IMR-90 (cell line): ENCODE measurements at regions not wholly inside any gene's neighbourhood (a gene's known extent, or its start where the extent isn't known, plus 50 kb on each side); places are given as distances from the start of the nearest gene placed in this dataset.

Experiments used
- ATAC-seq: fragments of 200-7000 bp; cut with Tn5 transposase; 2 replicates; pipeline ENCODE4 v1.9.1; 2020; ENCODE audit warnings: low read depth, mild to moderate bottlenecking, moderate library complexity
- BruUV-seq: library from RNA; stranded (reverse); fragments of 400-500 nt; replicated peaks from 2 replicates; lab custom pipeline; 2021; lab: Mats Ljungman, UMichigan
- CTCF ChIA-PET: fragments of 300-600 bp; formaldehyde crosslinking; extraction: SDS; loops from one replicate; lab custom pipeline; 2021; ENCODE audit warnings: antibody characterized with exemption; lab: Yijun Ruan, JAX
- POLR2A ChIA-PET: fragments of 300-600 bp; sonication (Branson Sonifier 250); formaldehyde crosslinking; loops from one replicate; lab custom pipeline; 2022; ENCODE audit warnings: antibody characterized with exemption; ENCODE audit not compliant: unreplicated experiment; lab: Charles Lee
- DNase-seq: peaks from one replicate; pipeline ENCODE4 v3.0.0; 2013
- H2AFZ ChIP-seq: replicated peaks from 2 replicates; pipeline ENCODE3; 2013; ENCODE audit warnings: low read length, mild to moderate bottlenecking; ENCODE audit not compliant: poor library complexity
- H2AK5ac ChIP-seq: 2 replicates; pipeline ENCODE4 v1.6.1; 2013; ENCODE audit warnings: low read depth, low read length, inconsistent platforms
- H2AK9ac ChIP-seq: replicated peaks from 2 replicates; pipeline ENCODE3; 2013; ENCODE audit warnings: mild to moderate bottlenecking, low read depth, low read length, moderate library complexity; ENCODE audit not compliant: poor library complexity
- H2BK120ac ChIP-seq: 2 replicates; pipeline ENCODE4 v1.6.1; 2013; ENCODE audit warnings: low read depth, low read length, inconsistent platforms
- H2BK15ac ChIP-seq: 3 replicates; pipeline ENCODE4 v1.6.1; 2013; ENCODE audit warnings: low read depth, low read length, inconsistent platforms
- H2BK20ac ChIP-seq: 2 replicates; pipeline ENCODE4 v1.6.1; 2013; ENCODE audit warnings: low read depth, mild to moderate bottlenecking, inconsistent platforms, low read length, moderate library complexity
- H2BK5ac ChIP-seq: 2 replicates; pipeline ENCODE4 v1.6.1; 2013; ENCODE audit warnings: mild to moderate bottlenecking, low read depth, low read length, inconsistent platforms; ENCODE audit not compliant: poor library complexity, severe bottlenecking
- H3K14ac ChIP-seq: replicated peaks from 2 replicates; pipeline ENCODE4 v1.6.1; 2013; ENCODE audit warnings: low read depth, low read length, inconsistent platforms
- H3K18ac ChIP-seq: 2 replicates; pipeline ENCODE4 v1.6.1; 2013; ENCODE audit warnings: low read depth, low read length, control low read depth
- H3K23ac ChIP-seq: 2 replicates; pipeline ENCODE4 v1.6.1; 2013; ENCODE audit warnings: low read depth, low read length, inconsistent platforms
- H3K27ac ChIP-seq: 2 replicates; pipeline ENCODE4 v1.5.1; 2013; ENCODE audit warnings: mild to moderate bottlenecking, control low read depth, low read length; ENCODE audit not compliant: insufficient read depth
- H3K27me3 ChIP-seq: 2 replicates; pipeline ENCODE4 v1.6.1; 2013; ENCODE audit warnings: low read length; ENCODE audit not compliant: control insufficient read depth, insufficient read depth
- H3K36me3 ChIP-seq: 2 replicates; pipeline ENCODE4 v1.6.1; 2013; ENCODE audit warnings: low read length, mixed read lengths; ENCODE audit not compliant: control insufficient read depth, insufficient read depth
- H3K4ac ChIP-seq: 2 replicates; pipeline ENCODE4 v1.6.1; 2013; ENCODE audit warnings: low read depth, low read length, inconsistent platforms
- H3K4me1 ChIP-seq: 2 replicates; pipeline ENCODE4 v1.6.1; 2013; ENCODE audit warnings: low read length, mixed read lengths; ENCODE audit not compliant: control insufficient read depth, insufficient read depth
- H3K4me2 ChIP-seq: 2 replicates; pipeline ENCODE4 v1.6.1; 2013; ENCODE audit warnings: low read depth, mild to moderate bottlenecking, control low read depth, low read length, moderate library complexity
- H3K4me3 ChIP-seq: 2 replicates; pipeline ENCODE4 v1.5.1; 2013; ENCODE audit warnings: low read depth, mild to moderate bottlenecking, control low read depth, low read length, moderate library complexity; ENCODE audit not compliant: insufficient read depth
- H3K56ac ChIP-seq: 2 replicates; pipeline ENCODE4 v1.6.1; 2013; ENCODE audit warnings: low read length, inconsistent platforms; ENCODE audit not compliant: insufficient read depth; ENCODE audit errors: extremely low read depth
- H3K79me1 ChIP-seq, 2 experiments: 2 replicates each; pipeline ENCODE4 v1.6.1; 2013; ENCODE audit warnings: low read length in 2 of 2, inconsistent platforms in 1 of 2, low read depth in 1 of 2
- H3K9ac ChIP-seq: 2 replicates; pipeline ENCODE4 v1.6.1; 2013; ENCODE audit warnings: low read depth, low read length, control low read depth
- H3K9me1 ChIP-seq: 2 replicates; pipeline ENCODE4 v1.6.1; 2013; ENCODE audit warnings: low read length, inconsistent platforms; ENCODE audit not compliant: insufficient read depth
- H3K9me3 ChIP-seq: 2 replicates; pipeline ENCODE4 v1.6.1; 2013; ENCODE audit warnings: low read length; ENCODE audit not compliant: control insufficient read depth, insufficient read depth
- H4K20me1 ChIP-seq: 2 replicates; pipeline ENCODE4 v1.6.1; 2013; ENCODE audit warnings: low read length, inconsistent platforms; ENCODE audit not compliant: insufficient read depth
- H4K5ac ChIP-seq: 2 replicates; pipeline ENCODE4 v1.6.1; 2013; ENCODE audit warnings: mild to moderate bottlenecking, low read depth, low read length, control low read depth
- H4K8ac ChIP-seq, 2 experiments: 2 replicates each; pipeline ENCODE4 v1.6.1; 2013; ENCODE audit warnings: low read depth in 2 of 2, low read length in 2 of 2, control low read depth in 1 of 2, inconsistent platforms in 1 of 2
- H4K91ac ChIP-seq: 2 replicates; pipeline ENCODE4 v1.6.1; 2013; ENCODE audit warnings: low read depth, low read length, inconsistent platforms; ENCODE audit not compliant: insufficient read depth
- BHLHE40 ChIP-seq: fragments of 150-350 bp; IDR thresholded peaks from 2 replicates; pipeline ENCODE4 v1.6.1; 2016; ENCODE audit warnings: mild to moderate bottlenecking, low read depth, low read length
- CEBPB ChIP-seq: IDR thresholded peaks from 2 replicates; pipeline ENCODE4 v1.6.1; 2012; ENCODE audit warnings: low read depth, low read length, improper control_type of control experiment
- CHD1 ChIP-seq: IDR thresholded peaks from 2 replicates; pipeline ENCODE4 v1.6.1; 2012; ENCODE audit warnings: low read depth, low read length, improper control_type of control experiment
- ELK1 ChIP-seq: fragments of 150-350 bp; IDR thresholded peaks from 2 replicates; pipeline ENCODE4 v1.6.1; 2016; ENCODE audit warnings: low read depth, mild to moderate bottlenecking, low read length, moderate library complexity, borderline replicate concordance
- FOS ChIP-seq: fragments of 150-350 bp; IDR thresholded peaks from 2 replicates; pipeline ENCODE4 v1.6.1; 2016; ENCODE audit warnings: low read depth, low read length
- MAFK ChIP-seq: IDR thresholded peaks from 2 replicates; pipeline ENCODE4 v1.6.1; 2012; ENCODE audit warnings: low read depth, low read length, improper control_type of control experiment
- MAZ ChIP-seq: IDR thresholded peaks from 2 replicates; pipeline ENCODE4 v1.6.1; 2012; ENCODE audit warnings: low read depth, mild to moderate bottlenecking, low read length, improper control_type of control experiment, moderate library complexity, borderline replicate concordance
- MXI1 ChIP-seq: IDR thresholded peaks from 2 replicates; pipeline ENCODE4 v1.6.1; 2012; ENCODE audit warnings: low read depth, mild to moderate bottlenecking, low read length, moderate library complexity, borderline replicate concordance
- NFE2L2 ChIP-seq: fragments of 150-350 bp; IDR thresholded peaks from 2 replicates; pipeline ENCODE4 v1.6.1; 2016; ENCODE audit warnings: low read depth, mild to moderate bottlenecking, low read length
- RAD21 ChIP-seq: IDR thresholded peaks from 2 replicates; pipeline ENCODE4 v1.6.1; 2012; ENCODE audit warnings: low read length, improper control_type of control experiment
- RCOR1 ChIP-seq: IDR thresholded peaks from 2 replicates; pipeline ENCODE4 v1.6.1; 2012; ENCODE audit warnings: mild to moderate bottlenecking, low read length, improper control_type of control experiment; ENCODE audit not compliant: insufficient replicate concordance
- RFX5 ChIP-seq: IDR thresholded peaks from 2 replicates; pipeline ENCODE4 v1.8.0; 2012; ENCODE audit warnings: low read depth, mild to moderate bottlenecking, low read length, moderate library complexity
- SMC3 ChIP-seq: fragments of 150-350 bp; IDR thresholded peaks from 2 replicates; pipeline ENCODE4 v1.6.1; 2016; ENCODE audit warnings: low read depth, mild to moderate bottlenecking, antibody characterized with exemption, low read length, moderate library complexity
- WGBS, 2 experiments: methylation state at CpG; one replicate each; pipeline versions ENCODE4 v1.1.5 to v1.1.7; 2013; ENCODE audit warnings: missing lambda C conversion rate in 2 of 2; ENCODE audit not compliant: insufficient read length in 1 of 2; ENCODE audit errors: extremely low coverage in 2 of 2; 5-methylcytosine and 5-hydroxymethylcytosine counted together
- dilution Hi-C: fragments of 300-500 bp; cut with HindIII; formaldehyde crosslinking; loops from one replicate; pipeline ENCODE4 v1.14.3; 2018; ENCODE audit warnings: low sequenced_read_pairs; ENCODE audit not compliant: unreplicated experiment
- in situ Hi-C: fragments of 300-500 bp; cut with MboI; formaldehyde crosslinking; loops from 3 replicates; pipeline ENCODE4 v1.14.3; 2019; ENCODE audit warnings: low sequenced_read_pairs, inconsistent platforms, mixed read lengths
- intact Hi-C: fragments of 100-400 bp; cut with micrococcal nuclease; formaldehyde crosslinking; loops from 2 replicates; pipeline ENCODE4 v1.10.0; 2022
- TF ChIP-seq, protein P1 (sequence below): conservative IDR thresholded peaks from 2 replicates; pipeline ENCODE4 v1.5.1; 2012; ENCODE audit warnings: mild to moderate bottlenecking, low read depth, low read length, improper control_type of control experiment

DNA sequence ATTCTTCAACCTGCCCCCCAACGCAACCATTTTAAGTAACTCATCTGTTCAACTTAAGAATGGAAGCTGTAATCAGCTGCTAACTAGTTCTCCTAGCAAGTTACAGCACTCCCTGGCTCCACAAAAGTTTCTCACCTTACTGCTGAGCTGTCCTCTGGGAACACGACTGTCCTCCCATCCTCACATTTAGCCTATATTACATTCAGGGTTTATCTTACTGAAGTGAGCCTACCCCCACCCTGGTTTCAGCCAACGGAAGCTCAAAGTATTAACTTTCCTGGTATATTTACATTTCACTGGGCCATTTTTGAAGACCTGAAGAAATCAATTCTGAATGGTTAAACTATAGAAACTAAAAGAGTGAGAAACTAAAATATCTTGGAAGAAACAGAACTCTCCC, 64.9 kb upstream of the TANK start:
- no peak overlapping the region for H3K18ac ChIP-seq

More for the DNA sequence above, 64.9 kb upstream of the TANK start:
- H3K9ac ChIP-seq: no peak overlapping the region
- no peak overlapping the region for H3K4me3 ChIP-seq
- H3K4me2 ChIP-seq: no peak overlapping the region; the same call in 1 of the 2 replicates
- H4K8ac ChIP-seq: no peak overlapping the region
- no peak for DNase-seq
- H3K4ac ChIP-seq: no peak overlapping the region
- no peak overlapping the region for H2BK15ac ChIP-seq
- no peak overlapping the region for H2BK5ac ChIP-seq
- H3K27me3 ChIP-seq: no peaks in the 10 kb centered on the region
- POLR2A ChIA-PET: no interaction called here
- H3K9me1 ChIP-seq: no peaks in the 10 kb centered on the region
- no peaks in the 10 kb centered on the region for H3K36me3 ChIP-seq
- 50% methylated on average over 1 of the region's 3 CpGs; no CpG with 5 or more reads in 1 of the 2 experiments for WGBS, 2 experiments
- no peak overlapping the region for H2BK20ac ChIP-seq
- H3K9me3 ChIP-seq: no peaks in the 10 kb centered on the region
- no peak overlapping the region for H2AK5ac ChIP-seq
- in situ Hi-C loops: no loop called here
- H2BK120ac ChIP-seq: no peak overlapping the region
- H2AK9ac ChIP-seq: no peak overlapping the region
- H2AFZ ChIP-seq: peak overlapping the region; percentile 81
- H4K5ac ChIP-seq: no peak overlapping the region
- H3K23ac ChIP-seq: no peak overlapping the region
- no peaks in the 10 kb centered on the region for H4K20me1 ChIP-seq
- TF ChIP-seq BHLHE40 (no peak), RCOR1 (no peak), MAFK (no peak), MAZ (no peak), CEBPB (no peak), NFE2L2 (no peak), RFX5 (no peak), SMC3 (no peak), RAD21 (no peak), FOS (no peak), ELK1 (no peak), CHD1 (no peak), MXI1 (no peak)
- TF ChIP-seq, protein P1, sequence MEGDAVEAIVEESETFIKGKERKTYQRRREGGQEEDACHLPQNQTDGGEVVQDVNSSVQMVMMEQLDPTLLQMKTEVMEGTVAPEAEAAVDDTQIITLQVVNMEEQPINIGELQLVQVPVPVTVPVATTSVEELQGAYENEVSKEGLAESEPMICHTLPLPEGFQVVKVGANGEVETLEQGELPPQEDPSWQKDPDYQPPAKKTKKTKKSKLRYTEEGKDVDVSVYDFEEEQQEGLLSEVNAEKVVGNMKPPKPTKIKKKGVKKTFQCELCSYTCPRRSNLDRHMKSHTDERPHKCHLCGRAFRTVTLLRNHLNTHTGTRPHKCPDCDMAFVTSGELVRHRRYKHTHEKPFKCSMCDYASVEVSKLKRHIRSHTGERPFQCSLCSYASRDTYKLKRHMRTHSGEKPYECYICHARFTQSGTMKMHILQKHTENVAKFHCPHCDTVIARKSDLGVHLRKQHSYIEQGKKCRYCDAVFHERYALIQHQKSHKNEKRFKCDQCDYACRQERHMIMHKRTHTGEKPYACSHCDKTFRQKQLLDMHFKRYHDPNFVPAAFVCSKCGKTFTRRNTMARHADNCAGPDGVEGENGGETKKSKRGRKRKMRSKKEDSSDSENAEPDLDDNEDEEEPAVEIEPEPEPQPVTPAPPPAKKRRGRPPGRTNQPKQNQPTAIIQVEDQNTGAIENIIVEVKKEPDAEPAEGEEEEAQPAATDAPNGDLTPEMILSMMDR: no peak
- H3K27ac ChIP-seq: no peak overlapping the region
- BruUV-seq: no TSS peak
- no peak for ATAC-seq
- dilution Hi-C loops: no loop called here
- no peak overlapping the region for H3K14ac ChIP-seq
- intact Hi-C loops: no loop called here
- H3K79me1 ChIP-seq: no peaks in the 10 kb centered on the region
- H3K4me1 ChIP-seq: peaks cover 2% of the 10 kb centered on the region; the same call in 1 of the 2 replicates
- no peak overlapping the region for H3K56ac ChIP-seq
- CTCF ChIA-PET: interaction anchor here (0.6 kb wide), 1 partner anchor 1147 kb away, joined by 4 read pairs; no protein-coding TSS in a partner anchor
- H4K91ac ChIP-seq: no peak overlapping the region
